Ovary (tissue), 7 donors: ENCODE measurements at regions not wholly inside any gene's neighbourhood (a gene's known extent, or its start where the extent isn't known, plus 50 kb on each side); places are given as distances from the start of the nearest gene placed in this dataset.

ENCODE experiments used
- DNase-seq, 5 donors: peaks; one replicate each; pipeline ENCODE4 v3.0.0-alpha.2; 2019 to 2020
- H3K27ac ChIP-seq, 2 donors: fragments of 200-600 bp; one replicate each; pipeline versions ENCODE4 v1.5.1 to v1.8.0; 2019 to 2022
- H3K27me3 ChIP-seq: fragments of 200-600 bp; one replicate; pipeline ENCODE4 v1.8.0; 2022
- H3K36me3 ChIP-seq: fragments of 200-600 bp; sonication (generic); one replicate; pipeline ENCODE4 v1.5.1; 2019
- H3K4me1 ChIP-seq: one replicate; pipeline ENCODE4 v1.8.1; 2013; ENCODE audit warnings: mild to moderate bottlenecking, moderate library complexity; ENCODE audit not compliant: insufficient read depth
- H3K4me3 ChIP-seq: fragments of 200-600 bp; sonication (generic); one replicate; pipeline ENCODE4 v1.5.1; 2017
- H3K9me3 ChIP-seq, 2 donors: fragments of 200-600 bp in 1 of 2; sonication (generic) in 1 of 2; one replicate each; pipeline versions ENCODE4 v1.5.1 to v1.8.1; 2013 to 2019; ENCODE audit warnings: mild to moderate bottlenecking in 1 of 2, moderate library complexity in 1 of 2
- EP300 ChIP-seq: sonication (generic); formaldehyde crosslinking; IDR thresholded peaks from one replicate; pipeline ENCODE4 v1.6.1; 2017; ENCODE audit warnings: antibody characterized with exemption
- POLR2A ChIP-seq: fragments of 450-650 bp; IDR thresholded peaks from one replicate; pipeline ENCODE4 v1.6.1; 2017; ENCODE audit warnings: antibody characterized with exemption, mild to moderate bottlenecking, moderate library complexity
- WGBS, 3 donors: extraction: QIAGEN DNeasy Blood & Tissue Kit in 1 of 3; methylation state at CpG; one replicate each; pipeline versions ENCODE4 v1.1.5 to v1.1.7; 2013 to 2017; 5-methylcytosine and 5-hydroxymethylcytosine counted together
- intact Hi-C, 4 donors: fragments of 100-400 bp; cut with DNase I; formaldehyde crosslinking; loops; one replicate each; pipeline versions ENCODE4 v1.11.0 to v1.15.1; 2022 to 2023
- TF ChIP-seq, protein P1 (sequence below), 3 donors: fragments of 450-650 bp in 2 of 3; fragments of 200-600 bp in 1 of 3; IDR thresholded peaks; one replicate each; pipeline versions ENCODE4 v1.5.1 to v1.8.0; 2016 to 2022; ENCODE audit warnings: antibody characterized with exemption in 3 of 3, mild to moderate bottlenecking in 1 of 3
- donor health status: DM: no; HTN: no; CAD: no; lungs with moderate emphysema.
- donor health status: DM: no; HTN: no; CAD: no.
- donor health status: Bipolar disorder and iron deficiency.
- donor health status: DM: no; HTN: no; CAD: no.
- donor health status: DM: yes; HTN: yes; CAD: no.

DNA sequence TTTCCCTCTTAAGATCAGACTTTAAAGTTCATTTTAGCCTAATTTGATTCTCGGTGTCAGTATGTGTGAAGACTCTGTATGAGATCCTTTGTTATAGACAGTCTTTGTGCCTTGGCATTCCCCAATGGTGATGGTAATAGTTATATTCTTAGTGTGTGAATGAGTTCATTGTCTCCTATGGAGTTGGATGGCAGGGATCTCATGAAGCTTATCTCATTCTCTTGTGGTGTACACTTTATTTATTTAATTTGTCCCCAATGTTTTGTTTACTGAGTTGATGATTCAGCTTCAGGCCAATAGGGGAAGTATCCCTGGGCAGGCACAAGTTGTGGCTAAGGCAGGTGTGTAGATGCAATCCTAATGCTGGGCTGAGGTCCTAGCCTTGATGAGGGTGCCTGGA is 222.0 kb upstream of the DPPA4 start:
- no peak overlapping the region for H3K27ac ChIP-seq
- 88 to 97% (median 95%) methylated on average over 1 of the region's 1 CpG for WGBS, 3 donors
- no peak for DNase-seq
- H3K27me3 ChIP-seq, result no peaks in the 10 kb centered on the region
- TF ChIP-seq, protein P1, sequence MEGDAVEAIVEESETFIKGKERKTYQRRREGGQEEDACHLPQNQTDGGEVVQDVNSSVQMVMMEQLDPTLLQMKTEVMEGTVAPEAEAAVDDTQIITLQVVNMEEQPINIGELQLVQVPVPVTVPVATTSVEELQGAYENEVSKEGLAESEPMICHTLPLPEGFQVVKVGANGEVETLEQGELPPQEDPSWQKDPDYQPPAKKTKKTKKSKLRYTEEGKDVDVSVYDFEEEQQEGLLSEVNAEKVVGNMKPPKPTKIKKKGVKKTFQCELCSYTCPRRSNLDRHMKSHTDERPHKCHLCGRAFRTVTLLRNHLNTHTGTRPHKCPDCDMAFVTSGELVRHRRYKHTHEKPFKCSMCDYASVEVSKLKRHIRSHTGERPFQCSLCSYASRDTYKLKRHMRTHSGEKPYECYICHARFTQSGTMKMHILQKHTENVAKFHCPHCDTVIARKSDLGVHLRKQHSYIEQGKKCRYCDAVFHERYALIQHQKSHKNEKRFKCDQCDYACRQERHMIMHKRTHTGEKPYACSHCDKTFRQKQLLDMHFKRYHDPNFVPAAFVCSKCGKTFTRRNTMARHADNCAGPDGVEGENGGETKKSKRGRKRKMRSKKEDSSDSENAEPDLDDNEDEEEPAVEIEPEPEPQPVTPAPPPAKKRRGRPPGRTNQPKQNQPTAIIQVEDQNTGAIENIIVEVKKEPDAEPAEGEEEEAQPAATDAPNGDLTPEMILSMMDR (IDR thresholded peaks at IDR 0.05), result no peak
- TF ChIP-seq POLR2A (no peak), EP300 (no peak)
- H3K36me3 ChIP-seq, result no peaks in the 10 kb centered on the region
- H3K4me1 ChIP-seq, result no peaks in the 10 kb centered on the region
- intact Hi-C loops, result no loop called here
- H3K4me3 ChIP-seq, result no peak overlapping the region
- no peaks in the 10 kb centered on the region for H3K9me3 ChIP-seq

DNA sequence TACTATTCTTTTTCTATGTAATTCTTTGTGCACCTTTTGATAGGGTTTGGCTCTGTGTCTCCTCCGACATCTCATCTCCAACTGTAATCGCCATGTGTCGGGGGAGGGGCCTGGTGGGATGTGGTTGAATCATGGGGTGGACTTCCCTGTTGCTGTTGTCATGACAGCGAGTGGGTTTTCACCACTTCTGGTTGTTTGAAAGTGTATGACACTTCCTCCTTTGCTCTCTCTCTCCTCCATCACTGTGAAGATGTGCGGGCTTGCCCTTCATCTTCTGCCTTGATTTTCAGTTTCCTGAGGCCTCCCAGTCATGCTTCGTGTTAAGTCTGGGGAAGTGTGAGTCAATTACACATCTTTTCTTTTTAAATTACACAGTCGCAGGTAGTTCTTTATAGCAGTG is 225.8 kb upstream of the DPPA4 start:
- H3K4me3 ChIP-seq, result no peak overlapping the region
- no peaks in the 10 kb centered on the region for H3K9me3 ChIP-seq
- 83 to 85% (median 84%) methylated on average over 7 of the region's 7 CpGs for WGBS, 3 donors
- no peaks in the 10 kb centered on the region for H3K27me3 ChIP-seq
- no peak overlapping the region for H3K27ac ChIP-seq
- TF ChIP-seq, protein P1 (IDR thresholded peaks at IDR 0.05), result no peak
- TF ChIP-seq EP300 (no peak), POLR2A (no peak)
- DNase-seq, result no peak
- intact Hi-C loops, result no loop called here
- no peaks in the 10 kb centered on the region for H3K36me3 ChIP-seq
- no peaks in the 10 kb centered on the region for H3K4me1 ChIP-seq

DNA sequence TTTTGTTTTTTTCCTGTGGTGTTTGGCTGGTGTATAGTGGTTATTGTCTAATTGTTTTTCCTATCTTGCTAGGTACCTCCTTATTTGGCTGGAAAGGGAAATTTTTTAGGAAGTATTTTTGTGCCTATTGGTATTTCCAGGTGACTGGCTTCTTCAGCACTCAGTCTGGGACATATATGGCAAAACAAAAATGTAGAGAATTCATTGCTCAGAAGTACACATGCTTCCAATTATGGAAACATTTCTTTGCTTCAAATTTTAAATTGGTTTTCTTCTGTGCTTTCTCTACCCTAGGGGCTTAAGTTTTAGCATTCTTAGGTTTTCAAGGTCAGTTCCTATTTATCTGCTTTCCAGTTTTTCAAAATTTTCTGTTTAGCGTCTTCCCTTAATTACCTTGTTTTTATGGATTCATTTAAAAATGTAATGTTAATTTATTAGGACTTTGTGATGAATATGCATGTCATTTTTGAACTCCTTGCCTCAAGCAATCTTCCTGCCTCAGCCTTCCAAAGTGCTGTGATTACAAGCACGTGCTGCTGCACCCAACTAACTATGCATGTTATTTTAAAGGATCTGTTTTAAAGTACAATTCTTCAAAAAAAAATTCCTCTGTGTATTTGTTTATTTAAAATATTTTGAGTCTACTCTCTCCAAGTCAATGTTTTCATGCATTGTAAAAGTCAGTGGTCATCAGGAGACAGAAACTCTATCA is 231.9 kb upstream of the DPPA4 start:
- H3K36me3 ChIP-seq, result no peaks in the 10 kb centered on the region
- TF ChIP-seq POLR2A, result no peak
- TF ChIP-seq, protein P1 (IDR thresholded peaks at IDR 0.05), result no peak
- TF ChIP-seq EP300, result no peak
- no peak overlapping the region for H3K4me3 ChIP-seq
- no peaks in the 10 kb centered on the region for H3K9me3 ChIP-seq
- no peak overlapping the region for H3K27ac ChIP-seq
- intact Hi-C loops, result no loop called here
- H3K4me1 ChIP-seq, result no peaks in the 10 kb centered on the region
- H3K27me3 ChIP-seq, result no peaks in the 10 kb centered on the region
- no peak for DNase-seq
- 8 to 18% (median 14%) methylated on average over 2 of the region's 2 CpGs for WGBS, 3 donors

DNA sequence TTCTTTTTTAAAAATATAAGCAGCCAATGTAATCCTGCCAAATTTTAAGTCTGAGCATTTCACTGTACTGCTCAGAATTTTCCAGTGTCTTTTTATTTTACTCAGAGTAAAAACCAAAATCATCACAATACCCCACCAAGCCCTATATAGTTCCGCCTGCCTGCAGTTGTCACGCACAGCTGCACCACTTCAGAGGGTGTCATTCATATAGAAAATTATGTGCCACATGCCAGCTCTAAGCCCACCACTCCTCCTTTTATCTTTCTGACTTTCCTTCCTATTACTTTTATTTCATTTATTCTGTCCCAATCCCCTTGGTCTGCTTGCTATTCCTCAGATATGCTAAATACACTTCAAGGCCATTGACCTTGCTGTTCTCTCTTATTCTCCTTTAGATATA is 233.1 kb upstream of the DPPA4 start:
- no peaks in the 10 kb centered on the region for H3K27me3 ChIP-seq
- H3K36me3 ChIP-seq, result no peaks in the 10 kb centered on the region
- no peak overlapping the region for H3K27ac ChIP-seq
- no peaks in the 10 kb centered on the region for H3K9me3 ChIP-seq
- no peak for DNase-seq
- intact Hi-C loops, result no loop called here
- TF ChIP-seq POLR2A (no peak), EP300 (no peak)
- TF ChIP-seq, protein P1 (IDR thresholded peaks at IDR 0.05), result no peak
- H3K4me1 ChIP-seq, result no peaks in the 10 kb centered on the region
- 94 to 96% (median 94%) methylated on average over 2 of the region's 2 CpGs for WGBS, 3 donors
- H3K4me3 ChIP-seq, result no peak overlapping the region
